HEK293 (cell line): ENCODE measurements at regions not wholly inside any gene's neighbourhood (a gene's known extent, or its start where the extent isn't known, plus 50 kb on each side); places are given as distances from the start of the nearest gene placed in this dataset.

ENCODE experiments used
- CTCF ChIA-PET: fragments of 350-600 bp; formaldehyde crosslinking; extraction: SDS; loops from one replicate; lab custom pipeline; 2021; ENCODE audit warnings: antibody characterized with exemption; lab: Yijun Ruan, JAX
- POLR2A ChIA-PET: fragments of 300-600 bp; formaldehyde crosslinking; extraction: SDS; loops from one replicate; lab custom pipeline; 2020; ENCODE audit warnings: antibody characterized with exemption, inconsistent platforms; lab: Yijun Ruan, JAX
- H3K27ac ChIP-seq: fragments of 200-500 bp; sonication (Bioruptor generic); 2 replicates; pipeline ENCODE4 v1.5.1; 2014; ENCODE audit warnings: low read depth, low read length, control low read depth, inconsistent platforms; ENCODE audit errors: extremely low read depth
- H3K36me3 ChIP-seq, 2 experiments: fragments of 200-500 bp in 1 of 2; sonication (Bioruptor generic) in 1 of 2; 1 replicate in 1 of 2; 2 replicates in 1 of 2; pipeline ENCODE4 v1.5.1; 2014 to 2017; ENCODE audit warnings: inconsistent platforms in 2 of 2, low read length in 2 of 2; ENCODE audit not compliant: control insufficient read depth in 2 of 2, insufficient read depth in 1 of 2
- H3K4me1 ChIP-seq: fragments of 200-500 bp; sonication (Bioruptor generic); 2 replicates; pipeline ENCODE4 v1.5.1; 2014; ENCODE audit warnings: mild to moderate bottlenecking, low read length, inconsistent platforms; ENCODE audit not compliant: control insufficient read depth, insufficient read depth
- H3K4me3 ChIP-seq: 2 replicates; pipeline ENCODE4 v1.5.1; 2011; ENCODE audit warnings: low read depth, mild to moderate bottlenecking, control low read depth, low read length, moderate library complexity
- H3K9me3 ChIP-seq: fragments of 200-500 bp; sonication (Bioruptor generic); 2 replicates; pipeline ENCODE4 v1.5.1; 2014; ENCODE audit warnings: low read depth, low read length, inconsistent platforms; ENCODE audit not compliant: control insufficient read depth, insufficient read depth
- ATF2 ChIP-seq: fragments of 450-650 bp; formaldehyde crosslinking; IDR thresholded peaks from 2 replicates; pipeline ENCODE4 v1.5.1; 2016; ENCODE audit warnings: missing biosample characterization, missing genetic modification characterization, low read depth
- ELK4 ChIP-seq: IDR thresholded peaks from 2 replicates; pipeline ENCODE4 v1.6.1; 2011; ENCODE audit warnings: mild to moderate bottlenecking, low read depth, low read length, borderline replicate concordance
- GLI4 ChIP-seq: fragments of 450-650 bp; formaldehyde crosslinking; IDR thresholded peaks from 2 replicates; pipeline ENCODE4 v1.5.1; 2016; ENCODE audit warnings: missing biosample characterization, missing genetic modification characterization
- IKZF3 ChIP-seq: fragments of 450-650 bp; IDR thresholded peaks from 2 replicates; pipeline ENCODE4 v1.5.0; 2018; ENCODE audit warnings: missing biosample characterization, mild to moderate bottlenecking, missing genetic modification characterization, moderate library complexity
- KLF10 ChIP-seq: fragments of 450-650 bp; IDR thresholded peaks from 2 replicates; pipeline ENCODE4 v1.5.1; 2018; ENCODE audit warnings: missing biosample characterization, mild to moderate bottlenecking, missing genetic modification characterization
- KLF16 ChIP-seq: fragments of 450-650 bp; formaldehyde crosslinking; IDR thresholded peaks from 2 replicates; pipeline ENCODE4 v1.5.1; 2017; ENCODE audit warnings: missing biosample characterization, missing genetic modification characterization
- KLF8 ChIP-seq: fragments of 450-650 bp; formaldehyde crosslinking; IDR thresholded peaks from 2 replicates; pipeline ENCODE4 v1.5.1; 2016; ENCODE audit warnings: missing biosample characterization, missing genetic modification characterization
- MYNN ChIP-seq: fragments of 450-650 bp; formaldehyde crosslinking; IDR thresholded peaks from 2 replicates; pipeline ENCODE4 v1.5.1; 2016; ENCODE audit warnings: missing biosample characterization, missing genetic modification characterization, borderline replicate concordance
- SALL2 ChIP-seq: fragments of 450-650 bp; formaldehyde crosslinking; IDR thresholded peaks from 2 replicates; pipeline ENCODE4 v1.5.0; 2017; ENCODE audit warnings: missing biosample characterization, mild to moderate bottlenecking, missing genetic modification characterization, borderline replicate concordance
- SETDB1 ChIP-seq: IDR thresholded peaks from one replicate; pipeline ENCODE4 v1.6.1; 2017; ENCODE audit warnings: mild to moderate bottlenecking, low read length, moderate library complexity, mixed read lengths; ENCODE audit not compliant: insufficient read length
- SP2 ChIP-seq: fragments of 450-650 bp; formaldehyde crosslinking; IDR thresholded peaks from 2 replicates; pipeline ENCODE4 v1.5.1; 2016; ENCODE audit warnings: missing biosample characterization, missing genetic modification characterization
- ZBTB8A ChIP-seq: fragments of 450-650 bp; formaldehyde crosslinking; IDR thresholded peaks from 2 replicates; pipeline ENCODE4 v1.5.1; 2016; ENCODE audit warnings: missing biosample characterization, missing genetic modification characterization
- ZNF132 ChIP-seq: fragments of 450-650 bp; formaldehyde crosslinking; IDR thresholded peaks from 2 replicates; pipeline ENCODE4 v1.5.1; 2017; ENCODE audit warnings: missing biosample characterization, missing genetic modification characterization, borderline replicate concordance
- ZNF16 ChIP-seq: fragments of 450-650 bp; formaldehyde crosslinking; IDR thresholded peaks from 2 replicates; pipeline ENCODE4 v1.5.1; 2016; ENCODE audit warnings: low read depth, missing biosample characterization, missing genetic modification characterization
- ZNF214 ChIP-seq: fragments of 450-650 bp; formaldehyde crosslinking; IDR thresholded peaks from 2 replicates; pipeline ENCODE4 v1.5.1; 2017; ENCODE audit warnings: missing biosample characterization, mild to moderate bottlenecking, missing genetic modification characterization, borderline replicate concordance
- ZNF223 ChIP-seq: fragments of 450-650 bp; formaldehyde crosslinking; IDR thresholded peaks from 2 replicates; pipeline ENCODE4 v1.5.1; 2016; ENCODE audit warnings: missing biosample characterization, missing genetic modification characterization
- ZNF239 ChIP-seq: fragments of 450-650 bp; formaldehyde crosslinking; IDR thresholded peaks from 2 replicates; pipeline ENCODE4 v1.5.1; 2016; ENCODE audit warnings: missing biosample characterization, missing genetic modification characterization
- ZNF416 ChIP-seq: fragments of 450-650 bp; formaldehyde crosslinking; IDR thresholded peaks from 2 replicates; pipeline ENCODE4 v1.5.1; 2016; ENCODE audit warnings: missing biosample characterization, missing genetic modification characterization
- ZNF48 ChIP-seq: fragments of 450-650 bp; formaldehyde crosslinking; IDR thresholded peaks from 2 replicates; pipeline ENCODE4 v1.5.1; 2016; ENCODE audit warnings: missing biosample characterization, missing genetic modification characterization
- ZNF548 ChIP-seq: fragments of 450-650 bp; formaldehyde crosslinking; IDR thresholded peaks from 2 replicates; pipeline ENCODE4 v1.5.1; 2016; ENCODE audit warnings: missing biosample characterization, missing genetic modification characterization
- ZNF629 ChIP-seq: fragments of 450-650 bp; formaldehyde crosslinking; IDR thresholded peaks from 2 replicates; pipeline ENCODE4 v1.5.1; 2017; ENCODE audit warnings: missing biosample characterization, missing genetic modification characterization
- ZNF645 ChIP-seq: fragments of 450-650 bp; formaldehyde crosslinking; IDR thresholded peaks from 2 replicates; pipeline ENCODE4; 2016; ENCODE audit warnings: missing biosample characterization, missing genetic modification characterization

- Histone ChIP-seq H3K36me3 (no peaks in the 10 kb centered on the region), H3K4me1 (no peaks in the 10 kb centered on the region), H3K4me3 (no peak overlapping the region), H3K9me3 (no peaks in the 10 kb centered on the region), H3K27ac (no peak overlapping the region)
- TF ChIP-seq ZNF645 (tag by site-specific recombination), result no peak
- ChIA-PET CTCF (interaction anchor here (0.6 kb wide), 1 partner anchor 22 kb away, joined by 4 read pairs; no protein-coding TSS in a partner anchor), POLR2A (interaction anchor here (0.6 kb wide), 1 partner anchor 1426 kb away, joined by 3 read pairs; no protein-coding TSS in a partner anchor)
Measured at GRCh38 chr1:213782941-213783672, 204.7 kb upstream of the PROX1 start.

- H3K4me3 ChIP-seq, result no peak overlapping the region
- no peaks in the 10 kb centered on the region for H3K36me3 ChIP-seq
- TF ChIP-seq ZNF48 (tag by site-specific recombination) (no peak), SETDB1 (no peak), KLF16 (tag by site-specific recombination) (no peak), SALL2 (no peak), ZBTB8A (tag by site-specific recombination) (no peak), SP2 (no peak), ELK4 (no peak), ZNF548 (no peak), ZNF16 (tag by site-specific recombination) (no peak), KLF8 (no peak), KLF10 (no peak), ZNF416 (tag by site-specific recombination) (no peak)
- no peak overlapping the region for H3K27ac ChIP-seq
- ChIA-PET POLR2A (no interaction called here), CTCF (interaction anchor here (0.5 kb wide), 1 partner anchor 539 kb away, joined by 3 read pairs; no protein-coding TSS in a partner anchor)
- H3K4me1 ChIP-seq, result no peaks in the 10 kb centered on the region
- H3K9me3 ChIP-seq, result no peaks in the 10 kb centered on the region
Measured at GRCh38 chr1:213783893-213784292, 203.9 kb upstream of the PROX1 start.

GRCh38 chr1:213786683-213787082, 201.1 kb upstream of the PROX1 start:
- H3K36me3 ChIP-seq, result no peaks in the 10 kb centered on the region
- CTCF ChIA-PET, result interaction anchor here (0.6 kb wide), 1 partner anchor 238 kb away, joined by 3 read pairs; no protein-coding TSS in a partner anchor
- H3K9me3 ChIP-seq, result no peaks in the 10 kb centered on the region
- POLR2A ChIA-PET, result interaction anchor here (0.6 kb wide), 1 partner anchor 529 kb away, joined by 5 read pairs; no protein-coding TSS in a partner anchor
- H3K4me1 ChIP-seq, result no peaks in the 10 kb centered on the region
- peak; percentile 63 for TF ChIP-seq ATF2 (tag by site-specific recombination)
- no peak for TF ChIP-seq IKZF3
- H3K4me3 ChIP-seq, result no peak overlapping the region
- no peak overlapping the region for H3K27ac ChIP-seq

- H3K9me3 ChIP-seq, result no peaks in the 10 kb centered on the region
- TF ChIP-seq ZNF223, result no peak
- TF ChIP-seq ZNF132 (tag by site-specific recombination), result no peak
- TF ChIP-seq ZNF239 (tag by site-specific recombination), result no peak
- no peak for TF ChIP-seq ZNF214 (tag by site-specific recombination)
- no peak for TF ChIP-seq ZNF629
- TF ChIP-seq GLI4 (tag by site-specific recombination), result no peak
- TF ChIP-seq ELK4, result no peak
- no peak for TF ChIP-seq MYNN (tag by site-specific recombination)
- H3K4me3 ChIP-seq, result no peak overlapping the region
- H3K4me1 ChIP-seq, result no peaks in the 10 kb centered on the region
- ChIA-PET POLR2A (no interaction called here), CTCF (no interaction called here)
- no peaks in the 10 kb centered on the region for H3K36me3 ChIP-seq
- H3K27ac ChIP-seq, result no peak overlapping the region
Measured at GRCh38 chr1:213790565-213790964, 197.2 kb upstream of the PROX1 start.
